ENCODE measurements at regions not wholly inside any gene's neighbourhood (a gene's known extent, or its start where the extent isn't known, plus 50 kb on each side); places are given as distances from the start of the nearest gene placed in this dataset.

- TF ChIP-seq, protein P1, sequence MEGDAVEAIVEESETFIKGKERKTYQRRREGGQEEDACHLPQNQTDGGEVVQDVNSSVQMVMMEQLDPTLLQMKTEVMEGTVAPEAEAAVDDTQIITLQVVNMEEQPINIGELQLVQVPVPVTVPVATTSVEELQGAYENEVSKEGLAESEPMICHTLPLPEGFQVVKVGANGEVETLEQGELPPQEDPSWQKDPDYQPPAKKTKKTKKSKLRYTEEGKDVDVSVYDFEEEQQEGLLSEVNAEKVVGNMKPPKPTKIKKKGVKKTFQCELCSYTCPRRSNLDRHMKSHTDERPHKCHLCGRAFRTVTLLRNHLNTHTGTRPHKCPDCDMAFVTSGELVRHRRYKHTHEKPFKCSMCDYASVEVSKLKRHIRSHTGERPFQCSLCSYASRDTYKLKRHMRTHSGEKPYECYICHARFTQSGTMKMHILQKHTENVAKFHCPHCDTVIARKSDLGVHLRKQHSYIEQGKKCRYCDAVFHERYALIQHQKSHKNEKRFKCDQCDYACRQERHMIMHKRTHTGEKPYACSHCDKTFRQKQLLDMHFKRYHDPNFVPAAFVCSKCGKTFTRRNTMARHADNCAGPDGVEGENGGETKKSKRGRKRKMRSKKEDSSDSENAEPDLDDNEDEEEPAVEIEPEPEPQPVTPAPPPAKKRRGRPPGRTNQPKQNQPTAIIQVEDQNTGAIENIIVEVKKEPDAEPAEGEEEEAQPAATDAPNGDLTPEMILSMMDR (IDR thresholded peaks at IDR 0.05), result no peak
- H3K27me3 Mint-ChIP-seq (ENCODE audit: low read depth), result no peaks in the 10 kb centered on the region
- H3K27ac Mint-ChIP-seq (ENCODE audit: unreplicated experiment), result no peak overlapping the region
- no peak for DNase-seq (ENCODE audit: low spot score)
- H3K4me3 Mint-ChIP-seq (ENCODE audit: unreplicated experiment), result no peak overlapping the region
- H3K36me3 Mint-ChIP-seq (ENCODE audit: low read depth), result peaks cover 2% of the 10 kb centered on the region
- H3K9me3 Mint-ChIP-seq (ENCODE audit: low read depth), result peaks cover 10% of the 10 kb centered on the region
- peaks cover 17% of the 10 kb centered on the region for H3K4me1 Mint-ChIP-seq (ENCODE audit: low read depth)
Measured at GRCh38 chr7:50962962-50963374, 180.3 kb upstream of the GRB10 start.

DNA sequence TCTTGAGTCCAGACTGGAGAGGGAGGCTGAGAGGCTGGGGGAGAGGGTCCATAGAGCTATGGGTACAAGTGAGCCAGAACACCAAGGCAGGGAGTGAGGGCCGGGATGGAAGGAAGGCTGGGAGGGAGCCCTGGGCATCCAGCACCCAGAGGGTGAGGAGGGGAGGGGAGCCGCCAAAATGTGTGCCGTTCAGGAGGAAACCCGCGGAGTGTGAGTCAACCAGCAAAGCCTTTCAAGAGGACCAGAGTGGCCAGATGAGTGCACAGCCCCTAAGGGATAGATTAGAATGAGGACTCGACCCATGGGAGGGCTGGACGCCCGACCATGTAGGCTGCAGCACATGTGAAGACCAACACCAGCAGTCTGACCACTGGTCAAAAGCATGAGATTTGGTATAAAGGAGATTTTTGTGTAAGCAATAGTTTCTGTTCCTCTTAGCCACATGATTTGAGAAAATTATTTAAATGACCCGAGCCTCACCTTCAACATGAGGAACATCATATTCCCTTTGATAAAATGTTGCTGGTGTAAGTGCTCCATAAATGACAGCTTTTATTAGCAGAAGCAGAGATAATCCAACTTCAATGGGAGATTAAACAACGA lies 179.7 kb upstream of the GRB10 start:
- no peaks in the 10 kb centered on the region for H3K27me3 Mint-ChIP-seq (ENCODE audit: low read depth)
- no peak overlapping the region for H3K27ac Mint-ChIP-seq (ENCODE audit: unreplicated experiment)
- peaks cover 2% of the 10 kb centered on the region for H3K36me3 Mint-ChIP-seq (ENCODE audit: low read depth)
- no peak overlapping the region for H3K4me3 Mint-ChIP-seq (ENCODE audit: unreplicated experiment)
- H3K4me1 Mint-ChIP-seq (ENCODE audit: low read depth), result peaks cover 17% of the 10 kb centered on the region
- TF ChIP-seq, protein P1 (IDR thresholded peaks at IDR 0.05), result no peak
- no peak for DNase-seq (ENCODE audit: low spot score)
- H3K9me3 Mint-ChIP-seq (ENCODE audit: low read depth), result peaks cover 5% of the 10 kb centered on the region

GRCh38 chr7:50960621-50961310 lies 178.1 kb upstream of the GRB10 start:
- Mint-ChIP-seq H3K27me3 (ENCODE audit: low read depth) (no peaks in the 10 kb centered on the region), H3K36me3 (ENCODE audit: low read depth) (no peaks in the 10 kb centered on the region), H3K27ac (ENCODE audit: unreplicated experiment) (no peak overlapping the region), H3K4me1 (ENCODE audit: low read depth) (peaks cover 14% of the 10 kb centered on the region), H3K9me3 (ENCODE audit: low read depth) (no peaks in the 10 kb centered on the region), H3K4me3 (ENCODE audit: unreplicated experiment) (no peak overlapping the region)
- no peak for DNase-seq (ENCODE audit: low spot score)
- TF ChIP-seq, protein P1 (IDR thresholded peaks at IDR 0.05), result no peak

DNA sequence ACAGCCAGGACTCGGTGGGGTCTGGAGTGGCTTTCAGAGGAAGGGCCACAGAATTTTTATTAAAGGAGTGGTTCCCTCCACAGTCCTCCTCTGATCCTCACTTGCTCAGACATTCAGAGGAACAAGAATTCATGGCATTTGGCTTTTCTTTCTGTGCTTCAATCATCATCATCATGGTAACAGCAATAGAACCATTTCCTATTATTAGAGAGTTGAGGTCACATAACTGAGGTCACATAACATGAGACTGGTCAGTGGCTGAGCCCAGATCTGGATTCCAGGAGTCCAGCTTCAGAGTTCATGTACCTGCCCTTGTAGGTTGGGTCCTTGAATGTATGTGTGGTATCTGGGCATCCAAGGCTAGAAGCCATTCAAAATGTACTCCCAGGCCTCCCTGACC lies 177.3 kb upstream of the GRB10 start:
- no peak overlapping the region for H3K27ac Mint-ChIP-seq (ENCODE audit: unreplicated experiment)
- no peaks in the 10 kb centered on the region for H3K36me3 Mint-ChIP-seq (ENCODE audit: low read depth)
- no peak overlapping the region for H3K4me3 Mint-ChIP-seq (ENCODE audit: unreplicated experiment)
- H3K27me3 Mint-ChIP-seq (ENCODE audit: low read depth), result no peaks in the 10 kb centered on the region
- DNase-seq (ENCODE audit: low spot score), result no peak
- peaks cover 14% of the 10 kb centered on the region for H3K4me1 Mint-ChIP-seq (ENCODE audit: low read depth)
- no peaks in the 10 kb centered on the region for H3K9me3 Mint-ChIP-seq (ENCODE audit: low read depth)
- TF ChIP-seq, protein P1 (IDR thresholded peaks at IDR 0.05), result no peak

DNA sequence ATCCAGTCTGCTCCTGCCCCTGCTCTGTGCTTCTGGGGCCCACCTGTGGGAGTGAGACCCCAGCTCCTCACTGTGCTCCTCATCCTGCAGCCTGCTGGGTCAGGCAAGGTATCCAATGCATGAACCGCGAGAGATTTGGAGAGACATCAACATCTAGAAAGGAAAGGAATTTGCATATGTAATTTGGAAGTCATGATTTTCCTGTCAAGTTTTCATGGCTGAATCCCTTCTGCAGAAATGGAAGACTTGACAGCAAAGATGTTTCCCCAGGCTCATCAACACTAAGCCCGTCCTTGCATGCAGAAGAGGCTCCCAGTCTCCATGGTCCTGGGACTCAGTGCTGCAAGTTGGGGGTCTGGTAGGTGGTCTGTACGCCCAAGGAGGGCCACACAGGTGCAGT lies 176.9 kb upstream of the GRB10 start:
- H3K4me1 Mint-ChIP-seq (ENCODE audit: low read depth), result peaks cover 14% of the 10 kb centered on the region
- H3K27ac Mint-ChIP-seq (ENCODE audit: unreplicated experiment), result no peak overlapping the region
- no peak overlapping the region for H3K4me3 Mint-ChIP-seq (ENCODE audit: unreplicated experiment)
- no peaks in the 10 kb centered on the region for H3K9me3 Mint-ChIP-seq (ENCODE audit: low read depth)
- H3K36me3 Mint-ChIP-seq (ENCODE audit: low read depth), result no peaks in the 10 kb centered on the region
- TF ChIP-seq, protein P1 (IDR thresholded peaks at IDR 0.05), result no peak
- H3K27me3 Mint-ChIP-seq (ENCODE audit: low read depth), result no peaks in the 10 kb centered on the region
- no peak for DNase-seq (ENCODE audit: low spot score)
